SK-N-SH (cell line): ENCODE measurements at regions not wholly inside any gene's neighbourhood (a gene's known extent, or its start where the extent isn't known, plus 50 kb on each side); places are given as distances from the start of the nearest gene placed in this dataset.

Source experiments
- CTCF ChIA-PET: fragments of 300-600, 350-600 bp; formaldehyde crosslinking; extraction: SDS; loops from one replicate; lab custom pipeline; 2021; lab: Yijun Ruan, JAX
- POLR2A ChIA-PET: fragments of 350-600 bp; sonication (Branson Sonifier 250); formaldehyde crosslinking; extraction: SDS; loops from one replicate; lab custom pipeline; 2020; ENCODE audit warnings: antibody characterized with exemption, inconsistent platforms; lab: Yijun Ruan, JAX
- DNase-seq: peaks from one replicate; pipeline ENCODE4 v3.0.0; 2012
- H2AFZ ChIP-seq: fragments of 200-600 bp; sonication (generic); 2 replicates; pipeline ENCODE4 v1.8.1; 2016; ENCODE audit warnings: antibody characterized with exemption, mild to moderate bottlenecking, low read depth
- H3F3A ChIP-seq: fragments of 200-600 bp; sonication (generic); replicated peaks from 2 replicates; pipeline ENCODE3; 2016; ENCODE audit warnings: antibody characterized with exemption, mild to moderate bottlenecking; ENCODE audit not compliant: insufficient read depth
- H3K27ac ChIP-seq, 2 experiments: fragments of 200-500 bp in 1 of 2; fragments of 200-600 bp in 1 of 2; sonication (Bioruptor generic) in 1 of 2; sonication (generic), shearing (Covaris generic) in 1 of 2; 2 replicates each; pipeline versions ENCODE4 v1.5.1 to v1.6.1; 2014 to 2016; ENCODE audit warnings: low read depth in 2 of 2, inconsistent platforms in 1 of 2, low read length in 1 of 2, mild to moderate bottlenecking in 1 of 2, mixed read lengths in 1 of 2
- H3K27me3 ChIP-seq: fragments of 200-600 bp; sonication (generic), shearing (Covaris generic); 2 replicates; pipeline ENCODE4 v1.6.1; 2016; ENCODE audit warnings: mixed run types; ENCODE audit not compliant: insufficient read depth
- H3K36me3 ChIP-seq, 2 experiments: fragments of 200-500 bp in 1 of 2; fragments of 200-600 bp in 1 of 2; sonication (Bioruptor generic) in 1 of 2; sonication (generic) in 1 of 2; replicated peaks in 1 of 2; 2 replicates each; pipeline versions ENCODE3 to v1.5.1; 2014 to 2016; ENCODE audit warnings: low read length in 1 of 2, mild to moderate bottlenecking in 1 of 2; ENCODE audit not compliant: insufficient read depth in 2 of 2, control insufficient read depth in 1 of 2
- H3K4me1 ChIP-seq, 2 experiments: fragments of 200-500 bp in 1 of 2; fragments of 200-600 bp in 1 of 2; sonication (Bioruptor generic) in 1 of 2; sonication (generic), shearing (Covaris generic) in 1 of 2; 2 replicates each; pipeline versions ENCODE4 v1.5.1 to v1.6.1; 2014 to 2016; ENCODE audit warnings: low read depth in 1 of 2, low read length in 1 of 2, mixed run types in 1 of 2; ENCODE audit not compliant: insufficient read depth in 2 of 2, control insufficient read depth in 1 of 2
- H3K4me2 ChIP-seq: fragments of 200-600 bp; sonication (generic), shearing (Covaris generic); 2 replicates; pipeline ENCODE4 v1.6.1; 2017; ENCODE audit warnings: mixed run types
- H3K4me3 ChIP-seq, 2 experiments: fragments of 200-500 bp in 1 of 2; fragments of 200-600 bp in 1 of 2; sonication (Bioruptor generic) in 1 of 2; sonication (generic), shearing (Covaris generic) in 1 of 2; 2 replicates each; pipeline versions ENCODE4 v1.5.1 to v1.8.1; 2014 to 2016; ENCODE audit warnings: low read depth in 2 of 2, inconsistent platforms in 1 of 2, low read length in 1 of 2, mild to moderate bottlenecking in 1 of 2, mixed read lengths in 1 of 2, moderate library complexity in 1 of 2
- H3K79me2 ChIP-seq: fragments of 200-600 bp; sonication (generic); 2 replicates; pipeline ENCODE4 v1.8.1; 2017; ENCODE audit warnings: mild to moderate bottlenecking; ENCODE audit not compliant: insufficient read depth
- H3K9ac ChIP-seq: fragments of 200-600 bp; sonication (generic); 2 replicates; pipeline ENCODE4 v1.6.1; 2017; ENCODE audit warnings: mixed run types
- H3K9me2 ChIP-seq: fragments of 200-600 bp; sonication (generic); 2 replicates; pipeline ENCODE4 v1.6.1; 2017; ENCODE audit warnings: mixed run types
- H3K9me3 ChIP-seq: fragments of 200-600 bp; sonication (generic); 2 replicates; pipeline ENCODE4 v1.6.1; 2017; ENCODE audit warnings: mixed run types, mild to moderate bottlenecking, moderate library complexity
- H4K20me1 ChIP-seq: fragments of 200-600 bp; sonication (generic); 2 replicates; pipeline ENCODE4 v1.6.1; 2017; ENCODE audit warnings: mild to moderate bottlenecking, mixed run types; ENCODE audit not compliant: insufficient read depth
- CHD2 ChIP-seq: fragments of 150-350 bp; IDR thresholded peaks from 2 replicates; pipeline ENCODE4 v1.6.1; 2018; ENCODE audit warnings: low read length; ENCODE audit not compliant: partially characterized antibody
- ELF1 ChIP-seq: IDR thresholded peaks from 2 replicates; pipeline ENCODE4 v1.4.0; 2012
- EZH2phosphoT487 ChIP-seq: fragments of 200-600 bp; sonication (generic); IDR thresholded peaks from 2 replicates; pipeline ENCODE4 v1.6.1; 2017; ENCODE audit warnings: low read depth, mixed run types, mild to moderate bottlenecking, antibody characterized with exemption, moderate library complexity, borderline replicate concordance
- FOXJ3 ChIP-seq: sonication (generic); formaldehyde crosslinking; IDR thresholded peaks from 2 replicates; pipeline ENCODE4 v1.5.1; 2020; ENCODE audit warnings: mild to moderate bottlenecking, missing genetic modification reagents
- GATA2 ChIP-seq: sonication (generic); formaldehyde crosslinking; IDR thresholded peaks from 2 replicates; pipeline ENCODE4 v1.5.0; 2020; ENCODE audit warnings: mild to moderate bottlenecking, missing genetic modification reagents
- JUND ChIP-seq: IDR thresholded peaks from 2 replicates; pipeline ENCODE4 v1.4.0; 2012
- MEF2A ChIP-seq: IDR thresholded peaks from 2 replicates; pipeline ENCODE4 v1.4.0; 2012; ENCODE audit warnings: low read depth, borderline replicate concordance
- MXI1 ChIP-seq: IDR thresholded peaks from 2 replicates; pipeline ENCODE4 v1.6.1; 2012; ENCODE audit warnings: mild to moderate bottlenecking, low read depth, low read length, improper control_type of control experiment
- NFIC ChIP-seq: IDR thresholded peaks from 2 replicates; pipeline ENCODE4 v1.4.0; 2012; ENCODE audit warnings: borderline replicate concordance
- NRF1 ChIP-seq: IDR thresholded peaks from 2 replicates; pipeline ENCODE4 v1.6.1; 2012; ENCODE audit warnings: low read depth, mild to moderate bottlenecking, low read length
- RAD21 ChIP-seq: IDR thresholded peaks from 2 replicates; pipeline ENCODE4 v1.6.1; 2012; ENCODE audit warnings: mild to moderate bottlenecking, low read length
- RCOR1 ChIP-seq: fragments of 150-350 bp; IDR thresholded peaks from 2 replicates; pipeline ENCODE4 v1.6.1; 2017; ENCODE audit warnings: antibody characterized with exemption, low read length
- RFX5 ChIP-seq: IDR thresholded peaks from 2 replicates; pipeline ENCODE4 v1.6.1; 2012; ENCODE audit warnings: mild to moderate bottlenecking, improper control_type of control experiment, low read length
- RXRA ChIP-seq: IDR thresholded peaks from 2 replicates; pipeline ENCODE4 v1.4.0; 2012; ENCODE audit warnings: low read depth, mild to moderate bottlenecking, borderline replicate concordance
- SMC3 ChIP-seq: IDR thresholded peaks from 2 replicates; pipeline ENCODE4 v1.6.1; 2012; ENCODE audit warnings: low read depth, low read length, improper control_type of control experiment
- TEAD4 ChIP-seq: IDR thresholded peaks from 2 replicates; pipeline ENCODE4 v1.4.0; 2012; ENCODE audit warnings: mild to moderate bottlenecking, borderline replicate concordance; ENCODE audit not compliant: insufficient read depth
- WGBS: methylation state at CpG from one replicate; pipeline ENCODE4 v1.1.6; 2017; ENCODE audit warnings: low lambda C conversion rate; 5-methylcytosine and 5-hydroxymethylcytosine counted together
- TF ChIP-seq, protein P1 (sequence below): IDR thresholded peaks from 2 replicates; pipeline ENCODE4 v1.4.0; 2012; ENCODE audit warnings: low read depth
- TF ChIP-seq, protein P2 (sequence below): fragments of 150-350 bp; IDR thresholded peaks from 2 replicates; pipeline ENCODE4 v1.6.1; 2017; ENCODE audit warnings: antibody characterized with exemption, low read length, low read depth, borderline replicate concordance
- TF ChIP-seq, protein P3 (sequence below): IDR thresholded peaks from 2 replicates; pipeline ENCODE4; 2012
- TF ChIP-seq, protein P4 (sequence below): IDR thresholded peaks from 2 replicates; pipeline ENCODE4 v1.6.1; 2012; ENCODE audit warnings: mild to moderate bottlenecking, low read depth, low read length, moderate library complexity
- TF ChIP-seq, protein P5 (sequence below): IDR thresholded peaks from 2 replicates; pipeline ENCODE4 v1.4.0; 2012; ENCODE audit warnings: low read depth, borderline replicate concordance

DNA sequence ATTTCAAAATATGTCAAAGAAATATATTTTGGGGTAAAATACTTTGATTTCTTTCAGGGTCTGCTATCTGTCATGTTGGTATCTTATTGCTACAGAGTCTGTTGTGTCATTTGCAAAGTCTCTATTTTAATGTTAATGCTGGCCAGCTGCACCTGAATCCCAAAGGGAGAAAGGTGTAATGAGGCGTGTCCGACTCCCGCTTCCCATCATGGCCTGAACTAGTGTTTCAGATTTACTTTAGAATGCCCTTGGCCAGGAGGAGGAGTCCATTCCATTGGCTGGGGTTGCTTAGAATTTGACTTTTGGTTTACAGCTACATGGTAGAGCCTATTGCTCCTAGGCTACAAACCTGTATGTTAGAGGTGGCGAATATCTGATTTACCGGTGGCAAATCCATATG, 69.3 kb downstream of the FAM50B start:
- Histone ChIP-seq H3F3A (peaks cover 7% of the 10 kb centered on the region), H3K9me2 (no peaks in the 10 kb centered on the region), H3K9ac (no peak overlapping the region), H3K9me3 (no peaks in the 10 kb centered on the region), H3K27me3 (no peaks in the 10 kb centered on the region), H3K36me3 (no peaks in the 10 kb centered on the region), H3K4me2 (no peak overlapping the region), H3K4me3 (no peak overlapping the region), H3K4me1 (peaks cover 0 to 2% of the 10 kb centered on the region in 2 experiments; a peak in 2 of 4 replicates), H3K27ac (no peak overlapping the region), H2AFZ (no peak overlapping the region), H3K79me2 (no peaks in the 10 kb centered on the region), H4K20me1 (no peaks in the 10 kb centered on the region)
- POLR2A ChIA-PET, result no interaction called here
- no peak for DNase-seq
- CTCF ChIA-PET, result interaction anchor here (1.1 kb wide), 1 partner anchor 72 kb away, joined by 3 read pairs; no protein-coding TSS in a partner anchor
- no peak for TF ChIP-seq RFX5
- TF ChIP-seq TEAD4, result no peak
- TF ChIP-seq, protein P1, sequence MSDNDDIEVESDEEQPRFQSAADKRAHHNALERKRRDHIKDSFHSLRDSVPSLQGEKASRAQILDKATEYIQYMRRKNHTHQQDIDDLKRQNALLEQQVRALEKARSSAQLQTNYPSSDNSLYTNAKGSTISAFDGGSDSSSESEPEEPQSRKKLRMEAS, result no peak
- TF ChIP-seq NFIC, result no peak
- TF ChIP-seq CHD2, result no peak
- TF ChIP-seq EZH2phosphoT487, result no peak
- TF ChIP-seq RXRA, result no peak
- TF ChIP-seq MEF2A, result no peak
- TF ChIP-seq, protein P2, sequence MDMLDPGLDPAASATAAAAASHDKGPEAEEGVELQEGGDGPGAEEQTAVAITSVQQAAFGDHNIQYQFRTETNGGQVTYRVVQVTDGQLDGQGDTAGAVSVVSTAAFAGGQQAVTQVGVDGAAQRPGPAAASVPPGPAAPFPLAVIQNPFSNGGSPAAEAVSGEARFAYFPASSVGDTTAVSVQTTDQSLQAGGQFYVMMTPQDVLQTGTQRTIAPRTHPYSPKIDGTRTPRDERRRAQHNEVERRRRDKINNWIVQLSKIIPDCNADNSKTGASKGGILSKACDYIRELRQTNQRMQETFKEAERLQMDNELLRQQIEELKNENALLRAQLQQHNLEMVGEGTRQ, result no peak
- TF ChIP-seq SMC3, result no peak
- TF ChIP-seq ELF1, result no peak
- TF ChIP-seq RCOR1, result no peak
- 99% methylated on average over 5 of the region's 5 CpGs for WGBS

DNA sequence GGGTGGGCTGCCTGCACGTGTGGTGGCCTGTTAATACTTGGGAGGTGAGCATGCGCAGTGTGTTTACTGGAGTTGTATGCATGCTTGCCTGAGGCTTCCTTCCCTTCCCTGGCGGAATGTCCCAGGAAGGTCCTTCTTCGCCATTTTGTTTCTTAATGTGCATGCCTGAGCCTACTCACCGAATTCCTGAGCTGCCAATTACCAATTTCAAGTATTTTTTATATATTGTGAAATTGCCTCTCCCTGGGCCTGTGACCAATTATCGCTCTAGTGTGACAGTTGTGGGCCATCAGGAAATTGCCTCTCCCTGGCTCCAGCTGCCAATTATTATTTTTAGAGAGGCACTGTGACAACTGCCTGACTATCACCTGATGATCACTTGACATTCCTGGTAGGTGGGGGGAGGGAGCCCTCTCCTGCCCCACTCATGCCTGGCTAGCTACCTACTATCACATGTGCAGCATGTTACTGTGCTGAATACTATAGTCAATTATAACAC, 70.0 kb downstream of the FAM50B start:
- CTCF ChIA-PET, result interaction anchor here (1.1 kb wide), 1 partner anchor 72 kb away, joined by 3 read pairs; no protein-coding TSS in a partner anchor
- no peak for TF ChIP-seq JUND
- TF ChIP-seq GATA2 (CRISPR knock-in tag), result no peak
- no peak for TF ChIP-seq MXI1
- TF ChIP-seq RFX5, result no peak
- TF ChIP-seq, protein P3, sequence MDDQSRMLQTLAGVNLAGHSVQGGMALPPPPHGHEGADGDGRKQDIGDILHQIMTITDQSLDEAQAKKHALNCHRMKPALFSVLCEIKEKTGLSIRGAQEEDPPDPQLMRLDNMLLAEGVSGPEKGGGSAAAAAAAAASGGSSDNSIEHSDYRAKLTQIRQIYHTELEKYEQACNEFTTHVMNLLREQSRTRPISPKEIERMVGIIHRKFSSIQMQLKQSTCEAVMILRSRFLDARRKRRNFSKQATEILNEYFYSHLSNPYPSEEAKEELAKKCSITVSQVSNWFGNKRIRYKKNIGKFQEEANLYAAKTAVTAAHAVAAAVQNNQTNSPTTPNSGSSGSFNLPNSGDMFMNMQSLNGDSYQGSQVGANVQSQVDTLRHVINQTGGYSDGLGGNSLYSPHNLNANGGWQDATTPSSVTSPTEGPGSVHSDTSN, result no peak
- no peak for TF ChIP-seq TEAD4
- no peak for TF ChIP-seq FOXJ3 (CRISPR knock-in tag)
- TF ChIP-seq RAD21, result no peak
- TF ChIP-seq, protein P4, sequence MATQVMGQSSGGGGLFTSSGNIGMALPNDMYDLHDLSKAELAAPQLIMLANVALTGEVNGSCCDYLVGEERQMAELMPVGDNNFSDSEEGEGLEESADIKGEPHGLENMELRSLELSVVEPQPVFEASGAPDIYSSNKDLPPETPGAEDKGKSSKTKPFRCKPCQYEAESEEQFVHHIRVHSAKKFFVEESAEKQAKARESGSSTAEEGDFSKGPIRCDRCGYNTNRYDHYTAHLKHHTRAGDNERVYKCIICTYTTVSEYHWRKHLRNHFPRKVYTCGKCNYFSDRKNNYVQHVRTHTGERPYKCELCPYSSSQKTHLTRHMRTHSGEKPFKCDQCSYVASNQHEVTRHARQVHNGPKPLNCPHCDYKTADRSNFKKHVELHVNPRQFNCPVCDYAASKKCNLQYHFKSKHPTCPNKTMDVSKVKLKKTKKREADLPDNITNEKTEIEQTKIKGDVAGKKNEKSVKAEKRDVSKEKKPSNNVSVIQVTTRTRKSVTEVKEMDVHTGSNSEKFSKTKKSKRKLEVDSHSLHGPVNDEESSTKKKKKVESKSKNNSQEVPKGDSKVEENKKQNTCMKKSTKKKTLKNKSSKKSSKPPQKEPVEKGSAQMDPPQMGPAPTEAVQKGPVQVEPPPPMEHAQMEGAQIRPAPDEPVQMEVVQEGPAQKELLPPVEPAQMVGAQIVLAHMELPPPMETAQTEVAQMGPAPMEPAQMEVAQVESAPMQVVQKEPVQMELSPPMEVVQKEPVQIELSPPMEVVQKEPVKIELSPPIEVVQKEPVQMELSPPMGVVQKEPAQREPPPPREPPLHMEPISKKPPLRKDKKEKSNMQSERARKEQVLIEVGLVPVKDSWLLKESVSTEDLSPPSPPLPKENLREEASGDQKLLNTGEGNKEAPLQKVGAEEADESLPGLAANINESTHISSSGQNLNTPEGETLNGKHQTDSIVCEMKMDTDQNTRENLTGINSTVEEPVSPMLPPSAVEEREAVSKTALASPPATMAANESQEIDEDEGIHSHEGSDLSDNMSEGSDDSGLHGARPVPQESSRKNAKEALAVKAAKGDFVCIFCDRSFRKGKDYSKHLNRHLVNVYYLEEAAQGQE, result no peak
- no peak for TF ChIP-seq NRF1
- TF ChIP-seq, protein P5, sequence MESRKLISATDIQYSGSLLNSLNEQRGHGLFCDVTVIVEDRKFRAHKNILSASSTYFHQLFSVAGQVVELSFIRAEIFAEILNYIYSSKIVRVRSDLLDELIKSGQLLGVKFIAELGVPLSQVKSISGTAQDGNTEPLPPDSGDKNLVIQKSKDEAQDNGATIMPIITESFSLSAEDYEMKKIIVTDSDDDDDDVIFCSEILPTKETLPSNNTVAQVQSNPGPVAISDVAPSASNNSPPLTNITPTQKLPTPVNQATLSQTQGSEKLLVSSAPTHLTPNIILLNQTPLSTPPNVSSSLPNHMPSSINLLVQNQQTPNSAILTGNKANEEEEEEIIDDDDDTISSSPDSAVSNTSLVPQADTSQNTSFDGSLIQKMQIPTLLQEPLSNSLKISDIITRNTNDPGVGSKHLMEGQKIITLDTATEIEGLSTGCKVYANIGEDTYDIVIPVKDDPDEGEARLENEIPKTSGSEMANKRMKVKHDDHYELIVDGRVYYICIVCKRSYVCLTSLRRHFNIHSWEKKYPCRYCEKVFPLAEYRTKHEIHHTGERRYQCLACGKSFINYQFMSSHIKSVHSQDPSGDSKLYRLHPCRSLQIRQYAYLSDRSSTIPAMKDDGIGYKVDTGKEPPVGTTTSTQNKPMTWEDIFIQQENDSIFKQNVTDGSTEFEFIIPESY, result no peak

More for the DNA sequence above, 70.0 kb downstream of the FAM50B start:
- Histone ChIP-seq H3K27ac (no peak overlapping the region), H3K4me2 (no peak overlapping the region), H3K4me3 (no peak overlapping the region), H3K4me1 (no peaks in the 10 kb centered on the region), H2AFZ (no peak overlapping the region), H3K27me3 (no peaks in the 10 kb centered on the region), H3K9ac (no peak overlapping the region), H3K79me2 (no peaks in the 10 kb centered on the region), H3K36me3 (no peaks in the 10 kb centered on the region), H3K9me3 (no peaks in the 10 kb centered on the region), H3K9me2 (no peaks in the 10 kb centered on the region), H4K20me1 (no peaks in the 10 kb centered on the region), H3F3A (peaks cover 4% of the 10 kb centered on the region)
- 72% methylated on average over 6 of the region's 6 CpGs for WGBS
- POLR2A ChIA-PET, result no interaction called here
- DNase-seq, result no peak
